ENCODE measurements at regions not wholly inside any gene's neighbourhood (a gene's known extent, or its start where the extent isn't known, plus 50 kb on each side); places are given as distances from the start of the nearest gene placed in this dataset.

- Histone ChIP-seq H3K4me3 (ENCODE audit: insufficient read depth, low read length) (no peak overlapping the region), H3K4me1 (ENCODE audit: insufficient read depth, low read length) (peaks cover 45% of the 10 kb centered on the region), H2AFZ (ENCODE audit: low read length) (no peak overlapping the region), H3K27ac (ENCODE audit: low read depth, low read length) (peak overlapping the region; percentile 94), H3K79me2 (ENCODE audit: insufficient read depth, low read length) (no peaks in the 10 kb centered on the region), H3K27me3 (ENCODE audit: insufficient read depth, low read length) (no peaks in the 10 kb centered on the region), H3K9me3 (ENCODE audit: low read depth, low read length) (peaks cover 5% of the 10 kb centered on the region), H3K4me2 (ENCODE audit: insufficient read depth, low read length) (no peak overlapping the region), H3K36me3 (ENCODE audit: insufficient read depth, low read length) (no peaks in the 10 kb centered on the region), H4K20me1 (ENCODE audit: insufficient read depth, low read length) (no peaks in the 10 kb centered on the region)
- DNase-seq (ENCODE audit: insufficient read length, low spot score, missing footprints), result peak; percentile 90
- TF ChIP-seq, protein P1, sequence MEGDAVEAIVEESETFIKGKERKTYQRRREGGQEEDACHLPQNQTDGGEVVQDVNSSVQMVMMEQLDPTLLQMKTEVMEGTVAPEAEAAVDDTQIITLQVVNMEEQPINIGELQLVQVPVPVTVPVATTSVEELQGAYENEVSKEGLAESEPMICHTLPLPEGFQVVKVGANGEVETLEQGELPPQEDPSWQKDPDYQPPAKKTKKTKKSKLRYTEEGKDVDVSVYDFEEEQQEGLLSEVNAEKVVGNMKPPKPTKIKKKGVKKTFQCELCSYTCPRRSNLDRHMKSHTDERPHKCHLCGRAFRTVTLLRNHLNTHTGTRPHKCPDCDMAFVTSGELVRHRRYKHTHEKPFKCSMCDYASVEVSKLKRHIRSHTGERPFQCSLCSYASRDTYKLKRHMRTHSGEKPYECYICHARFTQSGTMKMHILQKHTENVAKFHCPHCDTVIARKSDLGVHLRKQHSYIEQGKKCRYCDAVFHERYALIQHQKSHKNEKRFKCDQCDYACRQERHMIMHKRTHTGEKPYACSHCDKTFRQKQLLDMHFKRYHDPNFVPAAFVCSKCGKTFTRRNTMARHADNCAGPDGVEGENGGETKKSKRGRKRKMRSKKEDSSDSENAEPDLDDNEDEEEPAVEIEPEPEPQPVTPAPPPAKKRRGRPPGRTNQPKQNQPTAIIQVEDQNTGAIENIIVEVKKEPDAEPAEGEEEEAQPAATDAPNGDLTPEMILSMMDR (IDR thresholded peaks at IDR 0.05; ENCODE audit: extremely low read depth, low read depth, low read length), result no peak
These were observed 138.0 kb downstream of the ZFP36L2 start for GRCh38 chr2:43088143-43089073.

DNA sequence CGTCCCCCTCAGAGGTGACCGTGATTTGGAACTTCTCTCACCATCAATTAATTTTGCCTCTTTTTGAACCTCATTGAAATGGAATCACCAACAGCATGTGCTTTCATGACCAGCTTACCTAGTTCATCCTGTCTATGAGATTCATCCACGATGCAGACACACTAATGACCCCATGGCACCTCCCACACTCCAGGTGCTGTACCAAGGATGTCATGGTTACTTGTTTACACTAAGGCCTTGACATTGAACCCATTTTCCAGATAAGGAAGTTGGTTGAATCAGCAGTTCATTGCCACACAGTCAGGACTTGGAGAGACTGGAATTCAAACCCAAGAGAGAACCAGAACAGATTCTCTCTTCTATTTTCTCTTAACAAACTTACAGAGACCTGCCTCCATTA lies 139.0 kb downstream of the ZFP36L2 start:
- TF ChIP-seq, protein P1 (IDR thresholded peaks at IDR 0.05; ENCODE audit: extremely low read depth, low read depth, low read length), result no peak
- Histone ChIP-seq H2AFZ (ENCODE audit: low read length) (no peak overlapping the region), H3K79me2 (ENCODE audit: insufficient read depth, low read length) (no peaks in the 10 kb centered on the region), H3K27ac (ENCODE audit: low read depth, low read length) (peak overlapping the region; percentile 94), H4K20me1 (ENCODE audit: insufficient read depth, low read length) (no peaks in the 10 kb centered on the region), H3K36me3 (ENCODE audit: insufficient read depth, low read length) (no peaks in the 10 kb centered on the region), H3K4me3 (ENCODE audit: insufficient read depth, low read length) (no peak overlapping the region), H3K9me3 (ENCODE audit: low read depth, low read length) (peaks cover 5% of the 10 kb centered on the region), H3K4me1 (ENCODE audit: insufficient read depth, low read length) (peaks cover 55% of the 10 kb centered on the region), H3K4me2 (ENCODE audit: insufficient read depth, low read length) (no peak overlapping the region), H3K27me3 (ENCODE audit: insufficient read depth, low read length) (no peaks in the 10 kb centered on the region)
- DNase-seq (ENCODE audit: insufficient read length, low spot score, missing footprints), result no peak

DNA sequence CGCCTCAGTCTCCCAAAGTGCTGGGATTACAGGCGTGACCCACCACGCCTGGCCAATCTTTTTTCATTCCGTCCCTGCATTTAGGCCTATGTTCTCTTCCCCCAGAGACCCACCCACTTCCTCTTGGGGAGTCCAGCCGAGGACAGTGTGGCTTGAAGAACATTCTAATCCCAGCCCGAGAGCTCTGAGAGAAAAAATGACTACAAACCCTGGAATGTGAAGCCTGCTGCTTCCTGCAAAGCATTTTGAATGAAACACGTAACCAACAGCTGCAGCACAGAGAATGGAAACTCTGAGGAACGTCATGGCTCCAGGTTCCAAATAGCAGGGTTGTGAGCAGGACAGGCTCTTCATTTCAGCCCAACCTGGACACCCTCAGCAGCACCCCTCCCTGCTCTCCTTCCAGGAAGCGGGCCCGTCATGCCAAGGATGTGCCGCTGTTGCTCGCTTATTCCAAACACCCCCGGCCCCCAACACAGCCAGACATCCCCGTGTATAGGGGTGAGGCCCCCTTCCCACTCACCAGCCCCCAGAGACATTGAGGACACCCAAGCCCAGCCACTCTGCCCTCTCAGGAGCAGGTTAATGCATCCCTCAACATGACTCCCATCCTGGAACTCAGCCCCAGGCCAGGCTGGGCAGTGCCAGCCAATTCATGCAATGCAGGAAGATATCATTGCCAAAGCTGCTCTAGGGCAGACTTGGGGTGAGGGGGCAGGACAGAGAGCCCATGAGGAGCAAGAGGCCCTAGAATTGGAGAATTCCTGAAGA lies 139.8 kb downstream of the ZFP36L2 start:
- no peaks in the 10 kb centered on the region for H3K79me2 ChIP-seq (ENCODE audit: insufficient read depth, low read length)
- no peaks in the 10 kb centered on the region for H3K36me3 ChIP-seq (ENCODE audit: insufficient read depth, low read length)
- no peaks in the 10 kb centered on the region for H4K20me1 ChIP-seq (ENCODE audit: insufficient read depth, low read length)
- H3K9me3 ChIP-seq (ENCODE audit: low read depth, low read length), result peaks cover 5% of the 10 kb centered on the region
- TF ChIP-seq, protein P1 (IDR thresholded peaks at IDR 0.05; ENCODE audit: extremely low read depth, low read depth, low read length), result no peak
- no peaks in the 10 kb centered on the region for H3K27me3 ChIP-seq (ENCODE audit: insufficient read depth, low read length)
- peak overlapping the region; percentile 34 for H2AFZ ChIP-seq (ENCODE audit: low read length)
- peak; percentile 96 for DNase-seq (ENCODE audit: insufficient read length, low spot score, missing footprints)
- H3K27ac ChIP-seq (ENCODE audit: low read depth, low read length), result peak overlapping the region; percentile 94
- H3K4me2 ChIP-seq (ENCODE audit: insufficient read depth, low read length), result peak overlapping the region; percentile 47
- peaks cover 60% of the 10 kb centered on the region for H3K4me1 ChIP-seq (ENCODE audit: insufficient read depth, low read length)
- H3K4me3 ChIP-seq (ENCODE audit: insufficient read depth, low read length), result peak overlapping the region; percentile 39

- H3K9me3 ChIP-seq (ENCODE audit: low read depth, low read length), result peaks cover 5% of the 10 kb centered on the region
- no peak overlapping the region for H3K4me2 ChIP-seq (ENCODE audit: insufficient read depth, low read length)
- peak overlapping the region; percentile 94 for H3K27ac ChIP-seq (ENCODE audit: low read depth, low read length)
- no peaks in the 10 kb centered on the region for H4K20me1 ChIP-seq (ENCODE audit: insufficient read depth, low read length)
- H3K36me3 ChIP-seq (ENCODE audit: insufficient read depth, low read length), result no peaks in the 10 kb centered on the region
- H3K4me1 ChIP-seq (ENCODE audit: insufficient read depth, low read length), result peaks cover 60% of the 10 kb centered on the region
- H3K27me3 ChIP-seq (ENCODE audit: insufficient read depth, low read length), result no peaks in the 10 kb centered on the region
- H2AFZ ChIP-seq (ENCODE audit: low read length), result no peak overlapping the region
- no peak overlapping the region for H3K4me3 ChIP-seq (ENCODE audit: insufficient read depth, low read length)
- no peaks in the 10 kb centered on the region for H3K79me2 ChIP-seq (ENCODE audit: insufficient read depth, low read length)
- peak; percentile 27 for DNase-seq (ENCODE audit: insufficient read length, low spot score, missing footprints)
- TF ChIP-seq, protein P1 (IDR thresholded peaks at IDR 0.05; ENCODE audit: extremely low read depth, low read depth, low read length), result no peak
These were observed 140.5 kb downstream of the ZFP36L2 start for GRCh38 chr2:43085929-43086328.

All from osteoblast (primary cell).